HG03342 (cell line): ENCODE measurements at regions not wholly inside any gene's neighbourhood (a gene's known extent, or its start where the extent isn't known, plus 50 kb on each side); places are given as distances from the start of the nearest gene placed in this dataset.
"Not testable (repeated sequence)": the region's sequence is repeated elsewhere in the genome, so short reads cannot be mapped to it uniquely, and the experiment has no call there.

Experiments used
- ATAC-seq: cut with Tn5 transposase; IDR thresholded peaks from one replicate; pipeline ENCODE4 v1.9.1; 2021; ENCODE audit warnings: mild to moderate bottlenecking, moderate library complexity; ENCODE audit not compliant: unreplicated experiment

- no peak for ATAC-seq
These were observed 1719.2 kb upstream of the PIK3C3 start for GRCh38 chr18:40235836-40236235.

- no peak for ATAC-seq
These were observed 1719.7 kb upstream of the PIK3C3 start for GRCh38 chr18:40235323-40235722.

DNA sequence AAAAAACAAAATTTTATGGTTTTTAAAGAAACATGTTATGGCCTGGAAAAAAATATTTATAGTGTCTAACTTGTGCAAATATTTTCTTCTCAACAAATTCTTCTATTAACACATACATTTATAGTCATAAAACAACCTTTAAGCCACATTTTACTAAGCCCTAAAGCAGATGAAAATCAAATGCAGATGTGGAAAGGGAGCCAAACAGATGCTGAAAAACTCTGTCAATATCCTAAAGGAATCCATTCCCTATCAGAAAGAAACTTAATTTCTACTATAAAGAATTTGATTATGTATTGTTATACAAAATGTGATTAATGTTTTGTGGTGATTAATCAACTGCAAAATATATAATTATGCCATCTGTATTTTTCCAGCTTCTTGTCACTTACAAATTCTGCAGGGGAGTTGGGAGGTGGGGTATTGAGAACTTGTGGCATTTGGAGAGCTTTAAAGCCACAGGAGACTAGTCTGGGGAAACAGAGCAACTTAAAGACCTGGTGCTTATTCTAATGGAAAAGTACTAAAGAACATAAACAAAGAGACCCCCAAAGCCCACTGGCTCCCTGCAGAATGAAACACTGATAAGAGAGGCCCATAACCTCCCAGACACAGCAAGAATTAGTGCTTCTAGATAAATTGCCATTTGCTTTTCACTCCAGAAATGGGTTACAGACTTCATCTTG, 1721.0 kb upstream of the PIK3C3 start:
- no peak for ATAC-seq

GRCh38 chr18:40222776-40223175, 1732.3 kb upstream of the PIK3C3 start:
- ATAC-seq = no peak

DNA sequence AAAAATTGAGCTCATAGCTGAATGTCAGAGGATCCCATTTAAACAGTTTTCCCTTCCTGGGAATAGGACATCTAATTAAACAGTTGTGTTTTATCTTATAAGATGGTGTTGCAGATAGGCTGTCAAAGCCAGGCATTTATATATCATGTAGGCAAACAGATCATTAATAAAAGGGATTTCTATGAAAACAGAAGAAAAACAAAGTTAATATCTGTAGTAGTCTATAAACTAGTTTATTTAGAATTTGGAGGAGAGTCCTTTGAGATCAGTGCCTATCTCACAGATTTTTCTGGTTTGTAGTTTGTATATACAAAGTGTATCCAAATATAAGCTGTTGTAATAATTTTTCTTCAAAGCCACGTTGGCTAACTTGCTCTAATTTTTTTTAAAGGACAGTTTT, 1738.2 kb upstream of the PIK3C3 start:
- ATAC-seq = no peak

DNA sequence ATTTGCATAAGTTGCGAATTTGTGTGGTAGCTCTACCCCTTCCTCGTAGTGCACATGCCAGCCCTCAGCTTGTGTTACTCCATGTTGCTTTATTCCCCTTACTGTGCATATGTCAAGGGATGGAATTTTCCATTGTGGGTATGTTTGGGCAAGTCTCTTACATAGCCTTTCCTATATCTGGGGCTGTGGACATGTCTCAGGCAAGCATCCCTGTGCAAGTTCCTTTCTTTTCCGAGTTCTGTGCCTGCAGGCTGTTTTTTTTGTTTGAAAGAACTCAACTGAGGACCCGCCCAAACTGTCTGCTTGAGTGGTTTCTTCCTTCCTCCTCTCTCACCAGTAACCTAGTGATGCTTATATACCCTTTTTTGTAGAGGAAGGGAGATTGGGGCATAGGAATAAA, 1739.1 kb upstream of the PIK3C3 start:
- no peak for ATAC-seq

DNA sequence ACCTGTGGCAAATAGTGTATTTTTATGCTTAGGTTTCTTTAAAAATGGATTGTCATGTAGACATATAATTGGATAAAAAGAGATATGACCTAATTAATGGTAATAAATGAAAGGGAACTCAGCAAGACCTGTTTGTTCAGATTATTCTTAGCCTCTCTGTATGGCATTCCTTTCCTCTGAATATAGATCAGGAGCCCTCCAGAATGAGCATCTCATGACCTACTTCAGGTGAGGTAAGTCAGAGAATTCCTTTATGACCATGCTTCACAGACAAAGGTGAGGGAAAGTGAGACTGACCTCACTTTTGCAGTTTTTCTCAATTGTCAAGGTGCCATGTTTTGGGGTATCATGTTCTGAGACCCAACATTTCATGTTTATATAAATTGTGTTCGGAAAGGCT, 1744.3 kb upstream of the PIK3C3 start:
- ATAC-seq = no peak

- ATAC-seq = no peak
These were observed 1746.1 kb upstream of the PIK3C3 start for GRCh38 chr18:40208958-40209357.

GRCh38 chr18:40197711-40198110, 1757.3 kb upstream of the PIK3C3 start:
- ATAC-seq = no peak

DNA sequence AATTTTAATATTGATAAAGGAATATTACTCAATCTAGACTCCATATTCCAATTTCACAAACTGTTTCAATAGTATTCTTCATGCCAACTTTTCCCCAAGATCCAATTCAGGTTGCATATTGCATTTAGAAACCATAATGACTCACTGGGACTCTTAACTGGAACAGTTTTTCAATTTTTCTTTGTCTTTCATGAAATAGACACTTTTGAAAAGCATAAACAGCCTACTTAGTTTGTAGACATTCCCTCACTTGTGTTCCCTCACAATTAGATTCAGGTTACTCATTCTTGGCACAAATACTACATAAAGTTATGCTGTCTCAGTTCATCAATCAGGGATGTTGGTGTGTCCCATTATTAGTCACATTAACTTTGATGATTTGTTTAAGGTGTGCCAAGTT, 1768.4 kb upstream of the PIK3C3 start:
- ATAC-seq = no peak

- no peak for ATAC-seq
These were observed 1775.1 kb upstream of the PIK3C3 start for GRCh38 chr18:40179729-40180461.

- no peak for ATAC-seq
These were observed 1787.0 kb upstream of the PIK3C3 start for GRCh38 chr18:40168026-40168425.

DNA sequence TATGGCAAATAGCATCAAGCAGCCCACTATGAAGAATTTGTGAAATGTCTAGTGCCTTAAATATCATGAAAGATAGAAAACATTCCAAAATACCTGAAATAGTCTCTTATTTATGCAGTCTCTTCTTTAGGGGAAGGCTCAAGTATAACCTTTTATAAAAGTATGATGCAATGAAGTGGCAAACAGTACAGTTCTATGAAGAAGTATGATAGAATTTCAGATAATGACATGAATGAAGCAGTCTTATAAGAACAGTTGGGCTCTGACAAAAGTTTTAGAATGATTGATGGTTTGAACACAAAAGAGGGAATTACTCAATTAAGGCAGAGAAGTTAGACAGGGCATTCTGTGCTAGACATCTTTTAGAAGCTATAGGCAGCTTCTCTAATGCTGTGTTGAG, 1791.8 kb upstream of the PIK3C3 start:
- ATAC-seq = no peak

GRCh38 chr18:40160361-40160760, 1794.7 kb upstream of the PIK3C3 start:
- ATAC-seq = no peak

GRCh38 chr18:40159141-40160017, 1795.7 kb upstream of the PIK3C3 start:
- no peak for ATAC-seq

- no peak for ATAC-seq
These were observed 1797.9 kb upstream of the PIK3C3 start for GRCh38 chr18:40157120-40157519.

DNA sequence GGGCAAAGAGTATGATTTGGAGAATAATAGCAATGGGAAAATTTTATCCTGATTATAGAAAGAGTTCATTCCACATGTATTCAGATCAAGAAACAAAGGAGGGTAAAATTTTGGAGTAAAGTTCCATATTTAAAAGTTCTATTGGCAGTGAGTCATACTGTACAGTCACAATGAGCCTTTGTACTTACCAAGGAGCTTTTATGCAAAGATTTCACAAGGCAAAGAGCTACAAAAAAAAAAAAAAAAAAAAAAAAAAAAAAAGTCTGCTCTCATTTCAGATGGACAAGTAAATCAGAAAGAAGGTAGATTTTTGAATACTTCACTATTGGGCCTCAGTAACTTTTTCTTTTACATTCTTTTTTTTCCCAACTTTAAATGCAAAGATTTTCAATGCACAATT, 1802.2 kb upstream of the PIK3C3 start:
- ATAC-seq = no peak

- no peak for ATAC-seq
These were observed 1806.1 kb upstream of the PIK3C3 start for GRCh38 chr18:40148960-40149359.

DNA sequence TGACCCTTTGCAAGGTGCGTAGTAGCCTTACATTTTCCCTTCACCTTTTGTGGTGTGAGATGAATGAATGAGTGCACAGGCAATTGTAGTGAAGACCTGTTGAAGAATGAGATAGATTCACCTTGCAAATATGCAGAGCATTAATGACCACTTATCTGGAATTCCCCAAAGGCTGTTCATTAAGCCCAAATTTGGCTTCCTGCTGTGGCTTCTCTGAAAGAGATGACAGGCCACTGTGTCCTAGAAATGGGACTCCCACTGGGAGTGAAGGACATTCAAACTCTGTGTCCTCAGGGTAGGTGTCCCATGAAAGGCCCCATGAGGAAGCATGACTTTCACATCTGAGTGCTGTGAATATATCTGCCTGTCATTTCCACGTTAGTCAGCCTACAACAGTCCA, 1821.8 kb upstream of the PIK3C3 start:
- no peak for ATAC-seq

DNA sequence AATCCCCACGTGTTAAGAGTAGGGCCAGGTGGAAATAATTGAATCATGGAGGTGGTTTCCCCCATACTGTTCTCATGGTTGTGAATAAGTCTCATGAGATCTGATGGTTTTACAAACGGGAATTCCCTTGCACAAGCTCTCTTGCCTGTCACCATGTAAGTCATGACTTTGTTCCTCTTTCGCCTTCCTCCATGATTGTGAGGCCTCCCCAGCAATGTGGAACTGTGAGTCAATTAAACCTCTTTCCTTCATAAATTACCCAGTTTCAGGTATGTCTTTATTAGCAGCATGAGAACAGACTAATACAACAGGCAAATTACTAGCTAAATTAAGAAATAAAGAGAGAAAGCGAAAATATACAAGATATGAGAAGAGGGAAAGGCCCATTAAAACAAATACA, 1822.6 kb upstream of the PIK3C3 start:
- ATAC-seq = not testable (repeated sequence)

DNA sequence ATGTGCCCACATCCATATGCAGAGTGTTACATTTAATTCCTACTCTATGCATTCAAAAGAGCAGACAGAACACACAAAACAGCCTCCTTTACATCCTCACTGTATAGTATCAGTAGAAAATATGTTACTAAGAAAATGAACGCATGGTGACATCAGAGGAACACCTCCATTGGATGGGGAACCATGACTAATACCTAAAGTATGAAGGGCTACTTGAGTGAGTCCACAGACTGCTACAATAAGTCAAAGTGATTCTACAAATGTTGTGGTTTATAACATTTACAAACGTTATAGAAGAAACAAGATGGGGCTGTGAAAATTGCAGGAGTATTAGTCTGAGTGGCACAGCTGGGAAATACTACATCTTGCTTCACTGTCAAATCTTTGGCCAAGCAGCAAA, 1830.9 kb upstream of the PIK3C3 start:
- no peak for ATAC-seq
